Activated B cell treated with CpG ODN at 0.5 μM for 24 hours (primary cell): ENCODE measurements at regions not wholly inside any gene's neighbourhood (a gene's known extent, or its start where the extent isn't known, plus 50 kb on each side); places are given as distances from the start of the nearest gene placed in this dataset.

Source experiments
- ATAC-seq: fragments of 200-7000 bp; cut with Tn5 transposase; one replicate; pipeline ENCODE4 v1.10.0; 2021; ENCODE audit warnings: low read depth, mild to moderate bottlenecking, moderate library complexity
- CTCF ChIA-PET: fragments of 350-600 bp; sonication (Branson Sonifier 250); formaldehyde crosslinking; loops from one replicate; lab custom pipeline; 2021; ENCODE audit warnings: antibody characterized with exemption; lab: Charles Lee
- POLR2A ChIA-PET: fragments of 350-600 bp; sonication (Branson Sonifier 250); formaldehyde crosslinking; loops from one replicate; lab custom pipeline; 2021; ENCODE audit warnings: antibody characterized with exemption; lab: Charles Lee
- DNase-seq: peaks from one replicate; pipeline ENCODE4 v3.0.0; 2022
- H3K27ac Mint-ChIP-seq: one replicate; pipeline ENCODE4 v1.8.0; 2020; ENCODE audit warnings: mixed read lengths
- H3K27me3 Mint-ChIP-seq: one replicate; pipeline ENCODE4 v1.8.0; 2021; ENCODE audit warnings: mixed read lengths
- H3K36me3 Mint-ChIP-seq: one replicate; pipeline ENCODE4 v1.8.0; 2021; ENCODE audit warnings: low read depth, mixed read lengths
- H3K4me1 Mint-ChIP-seq: one replicate; pipeline ENCODE4 v1.8.0; 2021; ENCODE audit warnings: mixed read lengths
- H3K4me3 Mint-ChIP-seq: one replicate; pipeline ENCODE4 v1.8.0; 2020; ENCODE audit warnings: mild to moderate bottlenecking, mixed read lengths
- H3K9me3 Mint-ChIP-seq: one replicate; pipeline ENCODE4 v1.8.0; 2020; ENCODE audit warnings: mixed read lengths
- CTCF ChIP-seq: fragments of 200-600 bp; IDR thresholded peaks from one replicate; pipeline ENCODE4 v1.8.0; 2022; ENCODE audit warnings: antibody characterized with exemption, mild to moderate bottlenecking
- intact Hi-C: fragments of 100-400 bp; cut with micrococcal nuclease; formaldehyde crosslinking; loops from one replicate; pipeline ENCODE4 v1.15.1; 2024

GRCh38 chr2:19732255-19732654 is 169.5 kb downstream of the TTC32 start:
- DNase-seq, result no peak
- H3K4me1 Mint-ChIP-seq, result no peaks in the 10 kb centered on the region
- peaks cover 4% of the 10 kb centered on the region for H3K27me3 Mint-ChIP-seq
- intact Hi-C loops, result no loop called here
- no peak overlapping the region for H3K27ac Mint-ChIP-seq
- no peaks in the 10 kb centered on the region for H3K9me3 Mint-ChIP-seq
- no peak overlapping the region for H3K4me3 Mint-ChIP-seq
- CTCF ChIA-PET, result no interaction called here
- no peak for TF ChIP-seq CTCF
- no peak for ATAC-seq
- H3K36me3 Mint-ChIP-seq, result no peaks in the 10 kb centered on the region
- POLR2A ChIA-PET, result no interaction called here

- ChIA-PET CTCF (no interaction called here), POLR2A (no interaction called here)
- Mint-ChIP-seq H3K9me3 (no peaks in the 10 kb centered on the region), H3K4me3 (no peak overlapping the region), H3K4me1 (no peaks in the 10 kb centered on the region), H3K27ac (no peak overlapping the region), H3K27me3 (peaks cover 4% of the 10 kb centered on the region), H3K36me3 (no peaks in the 10 kb centered on the region)
- no peak for DNase-seq
- ATAC-seq, result no peak
- TF ChIP-seq CTCF, result no peak
- intact Hi-C loops, result no loop called here
Measured at GRCh38 chr2:19731515-19731914, 170.3 kb downstream of the TTC32 start.

GRCh38 chr2:19731037-19731436 is 170.7 kb downstream of the TTC32 start:
- peaks cover 4% of the 10 kb centered on the region for H3K27me3 Mint-ChIP-seq
- H3K9me3 Mint-ChIP-seq, result no peaks in the 10 kb centered on the region
- no peaks in the 10 kb centered on the region for H3K36me3 Mint-ChIP-seq
- intact Hi-C loops, result no loop called here
- ChIA-PET CTCF (no interaction called here), POLR2A (no interaction called here)
- no peak overlapping the region for H3K4me3 Mint-ChIP-seq
- no peak for ATAC-seq
- H3K4me1 Mint-ChIP-seq, result no peaks in the 10 kb centered on the region
- no peak for TF ChIP-seq CTCF
- no peak for DNase-seq
- no peak overlapping the region for H3K27ac Mint-ChIP-seq

- intact Hi-C loops, result no loop called here
- H3K27me3 Mint-ChIP-seq, result no peaks in the 10 kb centered on the region
- TF ChIP-seq CTCF, result no peak
- H3K9me3 Mint-ChIP-seq, result no peaks in the 10 kb centered on the region
- H3K4me3 Mint-ChIP-seq, result no peak overlapping the region
- H3K36me3 Mint-ChIP-seq, result no peaks in the 10 kb centered on the region
- ChIA-PET CTCF (no interaction called here), POLR2A (no interaction called here)
- ATAC-seq (no peak), DNase-seq (no peak)
- no peaks in the 10 kb centered on the region for H3K4me1 Mint-ChIP-seq
- H3K27ac Mint-ChIP-seq, result no peak overlapping the region
Measured at GRCh38 chr2:19728125-19728524, 173.7 kb downstream of the TTC32 start.

- intact Hi-C loops, result no loop called here
- Mint-ChIP-seq H3K36me3 (no peaks in the 10 kb centered on the region), H3K9me3 (peaks cover 5% of the 10 kb centered on the region), H3K4me3 (no peak overlapping the region), H3K4me1 (no peaks in the 10 kb centered on the region), H3K27ac (no peak overlapping the region), H3K27me3 (no peaks in the 10 kb centered on the region)
- DNase-seq, result no peak
- ChIA-PET POLR2A (no interaction called here), CTCF (no interaction called here)
- no peak for ATAC-seq
- TF ChIP-seq CTCF, result no peak
Measured at GRCh38 chr2:19725392-19725791, 176.4 kb downstream of the TTC32 start.
